Spleen (tissue), 11 donors: ENCODE measurements at regions not wholly inside any gene's neighbourhood (a gene's known extent, or its start where the extent isn't known, plus 50 kb on each side); places are given as distances from the start of the nearest gene placed in this dataset.
"Not testable (repeated sequence)": the region's sequence is repeated elsewhere in the genome, so short reads cannot be mapped to it uniquely, and the experiment has no call there.

Source experiments
- DNase-seq: peaks from one replicate; pipeline ENCODE4 v3.0.0-alpha.2; 2020
- H3K27ac ChIP-seq, 8 donors: fragments of 200-600 bp; sonication (generic) in 7 of 8; 1 replicate in 4 of 8; 2 replicates in 4 of 8; pipeline versions ENCODE4 v1.5.0 to v1.8.0; 2016 to 2021; ENCODE audit warnings: inconsistent platforms in 4 of 8, mild to moderate bottlenecking in 4 of 8, moderate library complexity in 1 of 8
- H3K27me3 ChIP-seq, 7 donors: fragments of 200-600 bp; sonication (generic) in 6 of 7; replicated peaks in 1 of 7; 1 replicate in 4 of 7; 2 replicates in 3 of 7; pipeline versions ENCODE4 v1.5.0 to v1.8.0; 2016 to 2021; ENCODE audit warnings: inconsistent platforms in 3 of 7, mild to moderate bottlenecking in 1 of 7
- H3K36me3 ChIP-seq, 6 donors: fragments of 200-600 bp; sonication (generic) in 5 of 6; 1 replicate in 4 of 6; 2 replicates in 2 of 6; pipeline versions ENCODE4 v1.5.0 to v1.8.0; 2016 to 2021; ENCODE audit warnings: inconsistent platforms in 2 of 6
- H3K4me1 ChIP-seq, 6 donors: fragments of 200-600 bp; sonication (generic) in 5 of 6; 1 replicate in 3 of 6; 2 replicates in 3 of 6; pipeline versions ENCODE4 v1.5.0 to v1.8.0; 2016 to 2021; ENCODE audit warnings: inconsistent platforms in 3 of 6
- H3K4me3 ChIP-seq, 8 donors: fragments of 200-600 bp; sonication (generic) in 7 of 8; 1 replicate in 4 of 8; 2 replicates in 4 of 8; pipeline versions ENCODE4 v1.5.0 to v1.8.0; 2016 to 2021; ENCODE audit warnings: inconsistent platforms in 4 of 8, mild to moderate bottlenecking in 4 of 8, moderate library complexity in 2 of 8
- H3K9me3 ChIP-seq, 8 donors: fragments of 200-600 bp; sonication (generic) in 7 of 8; 1 replicate in 4 of 8; 2 replicates in 4 of 8; pipeline versions ENCODE4 v1.5.0 to v1.8.0; 2016 to 2021; ENCODE audit warnings: inconsistent platforms in 4 of 8
- CTCF ChIP-seq, 11 experiments: fragments of 200-600 bp in 7 of 11; fragments of 450-650 bp in 4 of 11; sonication (generic) in 4 of 11; IDR thresholded peaks in 8 of 11; conservative IDR thresholded peaks in 3 of 11; 1 replicate in 7 of 11; 2 replicates in 4 of 11; pipeline versions ENCODE4 v1.4.0 to v1.8.0; 2016 to 2021; ENCODE audit warnings: antibody characterized with exemption in 11 of 11, inconsistent platforms in 4 of 11, mild to moderate bottlenecking in 1 of 11
- POLR2A ChIP-seq, 3 donors: fragments of 450-650 bp; IDR thresholded peaks; one replicate each; pipeline ENCODE4 v1.5.1; 2017; ENCODE audit warnings: antibody characterized with exemption in 3 of 3, mild to moderate bottlenecking in 1 of 3
- POLR2AphosphoS5 ChIP-seq, 3 donors: sonication (generic); formaldehyde crosslinking; IDR thresholded peaks; one replicate each; pipeline ENCODE4 v1.5.1; 2017; ENCODE audit warnings: antibody characterized with exemption in 3 of 3
- WGBS, 5 donors: extraction: QIAGEN DNeasy Blood & Tissue Kit in 3 of 5; methylation state at CpG; one replicate each; pipeline versions ENCODE4 v1.1.5 to v1.1.7; 2013 to 2018; 5-methylcytosine and 5-hydroxymethylcytosine counted together
- intact Hi-C: fragments of 100-400 bp; cut with DNase I; formaldehyde crosslinking; loops from one replicate; pipeline ENCODE4 v1.15.0; 2023; ENCODE audit warnings: low total_unique reads
- donor health status: healthy with polysubstance abuse.
- donor health status: DM: no; HTN: no; CAD: no; lungs with moderate emphysema.
- donor health status: DM: no; HTN: no; CAD: no.
- donor health status: Bipolar disorder and iron deficiency.
- donor health status: healthy.
- donor health status: DM: no; HTN: no; CAD: no.
- donor health status: DM: yes; HTN: yes; CAD: no.

- intact Hi-C loops = no loop called here
- no peak overlapping the region for H3K27ac ChIP-seq
- WGBS, 5 donors = 52 to 73% (median 61%) methylated on average over 2 of the region's 2 CpGs
- no peak for DNase-seq
- no peaks in the 10 kb centered on the region for H3K36me3 ChIP-seq
- no peaks in the 10 kb centered on the region for H3K4me1 ChIP-seq
- H3K27me3 ChIP-seq = no peaks in the 10 kb centered on the region
- H3K9me3 ChIP-seq = no peaks in the 10 kb centered on the region
- TF ChIP-seq CTCF (IDR thresholded peaks at IDR 0.05 in 8 of 11, conservative IDR thresholded peaks at IDR 0.05 in 3 of 11) (no peak), POLR2AphosphoS5 (IDR thresholded peaks at IDR 0.05) (no peak), POLR2A (IDR thresholded peaks at IDR 0.05) (no peak)
- H3K4me3 ChIP-seq = no peak overlapping the region
Measured at GRCh38 chr10:9137368-9137767, 1082.9 kb downstream of the GATA3 start.

GRCh38 chr10:9138829-9139228 is 1084.3 kb downstream of the GATA3 start:
- H3K27ac ChIP-seq, DNase-seq, H3K9me3 ChIP-seq, H3K36me3 ChIP-seq, H3K4me3 ChIP-seq, H3K4me1 ChIP-seq, intact Hi-C loops, H3K27me3 ChIP-seq: not testable (repeated sequence)
- WGBS, 5 donors = 67 to 100% (median 88%) methylated on average over 1 of the region's 1 CpG

GRCh38 chr10:9140373-9140772 is 1085.9 kb downstream of the GATA3 start:
- Histone ChIP-seq H3K4me3 (no peak overlapping the region), H3K27ac (no peak overlapping the region), H3K4me1 (no peaks in the 10 kb centered on the region), H3K27me3 (no peaks in the 10 kb centered on the region), H3K9me3 (no peaks in the 10 kb centered on the region), H3K36me3 (no peaks in the 10 kb centered on the region)
- intact Hi-C loops = no loop called here
- 42 to 59% (median 47%) methylated on average over 3 of the region's 3 CpGs for WGBS, 5 donors
- no peak for DNase-seq
- TF ChIP-seq POLR2AphosphoS5 (IDR thresholded peaks at IDR 0.05) (no peak), CTCF (IDR thresholded peaks at IDR 0.05 in 8 of 11, conservative IDR thresholded peaks at IDR 0.05 in 3 of 11) (no peak), POLR2A (IDR thresholded peaks at IDR 0.05) (no peak)

- no peaks in the 10 kb centered on the region for H3K9me3 ChIP-seq
- no peak for DNase-seq
- intact Hi-C loops = no loop called here
- 79 to 87% (median 81%) methylated on average over 6 of the region's 6 CpGs for WGBS, 5 donors
- TF ChIP-seq POLR2A (IDR thresholded peaks at IDR 0.05) (no peak), CTCF (IDR thresholded peaks at IDR 0.05 in 8 of 11, conservative IDR thresholded peaks at IDR 0.05 in 3 of 11) (no peak), POLR2AphosphoS5 (IDR thresholded peaks at IDR 0.05) (no peak)
- H3K4me1 ChIP-seq = no peaks in the 10 kb centered on the region
- H3K27ac ChIP-seq = no peak overlapping the region
- no peak overlapping the region for H3K4me3 ChIP-seq
- H3K27me3 ChIP-seq = no peaks in the 10 kb centered on the region
- no peaks in the 10 kb centered on the region for H3K36me3 ChIP-seq
Measured at GRCh38 chr10:9147475-9147874, 1093.0 kb downstream of the GATA3 start.

- intact Hi-C loops = no loop called here
- H3K9me3 ChIP-seq = no peaks in the 10 kb centered on the region
- no peak overlapping the region for H3K4me3 ChIP-seq
- DNase-seq = no peak
- H3K4me1 ChIP-seq = no peaks in the 10 kb centered on the region
- H3K27ac ChIP-seq = no peak overlapping the region
- no peaks in the 10 kb centered on the region for H3K27me3 ChIP-seq
- H3K36me3 ChIP-seq = no peaks in the 10 kb centered on the region
- no peak for TF ChIP-seq POLR2A (IDR thresholded peaks at IDR 0.05)
Measured at GRCh38 chr10:9149134-9149533, 1094.6 kb downstream of the GATA3 start.

- WGBS, 5 donors = 69 to 86% (median 78%) methylated on average over 1 of the region's 1 CpG
- intact Hi-C loops, H3K9me3 ChIP-seq, H3K27ac ChIP-seq, DNase-seq, H3K4me3 ChIP-seq, H3K36me3 ChIP-seq, H3K27me3 ChIP-seq, H3K4me1 ChIP-seq: not testable (repeated sequence)
Measured at GRCh38 chr10:9153057-9153456, 1098.6 kb downstream of the GATA3 start.
